ENCODE measurements at regions not wholly inside any gene's neighbourhood (a gene's known extent, or its start where the extent isn't known, plus 50 kb on each side); places are given as distances from the start of the nearest gene placed in this dataset.
A peak's percentile ranks its signal among the peaks of the same experiment; 100 is the strongest.

GRCh38 chr15:47570451-47570850 lies 146.9 kb upstream of the SEMA6D start:
- Histone ChIP-seq H3K9ac (ENCODE audit: low read depth, low read length) (no peak overlapping the region), H2BK120ac (ENCODE audit: low read depth, low read length) (no peak overlapping the region), H3K14ac (replicated peaks; ENCODE audit: low read depth, low read length) (no peak overlapping the region), H4K20me1 (ENCODE audit: insufficient read depth, low read length) (no peaks in the 10 kb centered on the region), H3K56ac (ENCODE audit: extremely low read depth, insufficient read depth, low read length) (no peak overlapping the region), H4K91ac (ENCODE audit: insufficient read depth, low read depth, low read length) (no peak overlapping the region), H3K18ac (ENCODE audit: low read depth, low read length) (no peak overlapping the region), H2AK9ac (replicated peaks; ENCODE audit: low read depth, low read length, poor library complexity) (no peak overlapping the region), H4K5ac (ENCODE audit: low read depth, low read length) (no peak overlapping the region), H2BK15ac (ENCODE audit: low read depth, low read length) (no peak overlapping the region), H2AFZ (replicated peaks; ENCODE audit: low read length, poor library complexity) (peak overlapping the region; percentile 43), H3K79me1 (ENCODE audit: low read depth in 1 of 2, low read length in 2 of 2) (no peaks in the 10 kb centered on the region), H3K4me3 (ENCODE audit: insufficient read depth, low read depth, low read length) (no peak overlapping the region), H2AK5ac (ENCODE audit: low read depth, low read length) (no peak overlapping the region), H4K8ac (ENCODE audit: low read depth in 2 of 2, low read length in 2 of 2) (no peak overlapping the region), H2BK5ac (ENCODE audit: low read depth, low read length, poor library complexity, severe bottlenecking) (no peak overlapping the region), H3K4ac (ENCODE audit: low read depth, low read length) (no peak overlapping the region), H3K27ac (ENCODE audit: insufficient read depth, low read length) (no peak overlapping the region), H3K4me2 (ENCODE audit: low read depth, low read length) (no peak overlapping the region), H3K9me3 (ENCODE audit: control insufficient read depth, insufficient read depth, low read length) (no peaks in the 10 kb centered on the region), H3K23ac (ENCODE audit: low read depth, low read length) (no peak overlapping the region), H3K9me1 (ENCODE audit: insufficient read depth, low read length) (no peaks in the 10 kb centered on the region), H3K27me3 (ENCODE audit: control insufficient read depth, insufficient read depth, low read length) (no peaks in the 10 kb centered on the region), H3K36me3 (ENCODE audit: control insufficient read depth, insufficient read depth, low read length) (no peaks in the 10 kb centered on the region), H3K4me1 (ENCODE audit: control insufficient read depth, insufficient read depth, low read length) (no peaks in the 10 kb centered on the region), H2BK20ac (ENCODE audit: low read depth, low read length) (no peak overlapping the region)
- no TSS peak for BruUV-seq (replicated peaks)
- intact Hi-C loops (cut with micrococcal nuclease), result loop anchor here (10.0 kb wide), 1 partner anchor 144 kb away; the partner anchor contains the start of gene SEMA6D
- CTCF ChIA-PET, result no interaction called here
- dilution Hi-C loops (cut with HindIII; ENCODE audit: low sequenced_read_pairs, unreplicated experiment), result no loop called here
- no peak for DNase-seq
- no peak for ATAC-seq (ENCODE audit: low read depth)
- WGBS, 2 experiments (ENCODE audit: extremely low coverage in 2 of 2, insufficient read length in 1 of 2), result no CpG with 5 or more reads among the region's 4 CpGs
- TF ChIP-seq CEBPB (IDR thresholded peaks at IDR 0.05; ENCODE audit: low read depth, low read length) (no peak), CHD1 (IDR thresholded peaks at IDR 0.05; ENCODE audit: low read depth, low read length) (no peak), NFE2L2 (IDR thresholded peaks at IDR 0.05; ENCODE audit: low read depth, low read length) (no peak), RFX5 (IDR thresholded peaks at IDR 0.05; ENCODE audit: low read depth, low read length) (no peak)
- in situ Hi-C loops (cut with MboI; ENCODE audit: low sequenced_read_pairs), result no loop called here
- POLR2A ChIA-PET (ENCODE audit: unreplicated experiment), result no interaction called here

Measured in IMR-90 (cell line).